ENCODE measurements at regions not wholly inside any gene's neighbourhood (a gene's known extent, or its start where the extent isn't known, plus 50 kb on each side); places are given as distances from the start of the nearest gene placed in this dataset.

DNA sequence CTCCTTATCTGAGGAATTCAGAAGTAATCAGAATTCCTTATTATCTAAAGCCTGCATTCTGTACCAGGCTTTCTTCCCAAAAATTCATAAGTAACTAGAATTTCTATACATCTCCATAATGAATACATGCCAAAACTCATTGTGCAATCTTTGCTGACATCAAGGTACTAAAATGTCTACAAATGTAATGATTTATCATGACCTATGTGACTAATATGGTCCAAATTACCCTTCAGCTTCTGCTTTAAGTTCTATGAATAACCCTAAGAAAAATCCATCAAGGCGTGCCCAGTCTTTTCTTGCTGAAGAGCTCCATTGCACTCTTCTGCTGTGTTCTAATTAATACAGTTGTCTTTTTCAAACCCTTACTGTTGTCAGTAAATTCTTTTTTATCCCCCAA is 58.5 kb upstream of the SLITRK1 start:
- no peaks in the 10 kb centered on the region for H3K36me3 ChIP-seq (ENCODE audit: insufficient read depth, low read length)
- H3K9me3 ChIP-seq (ENCODE audit: low read depth, low read length), result no peaks in the 10 kb centered on the region
- no peak for TF ChIP-seq FOXP2 (optimal IDR thresholded peaks at IDR 0.05; ENCODE audit: control extremely low read depth, extremely low read length, insufficient read depth)
- DNase-seq (ENCODE audit: low read depth, low spot score), result no peak
- no peak overlapping the region for H3K27ac ChIP-seq
- H3K4me3 ChIP-seq, result no peak overlapping the region
- H3K9ac ChIP-seq (ENCODE audit: insufficient read length), result no peak overlapping the region

- no peaks in the 10 kb centered on the region for H3K9me3 ChIP-seq (ENCODE audit: low read depth, low read length)
- H3K4me3 ChIP-seq, result no peak overlapping the region
- H3K36me3 ChIP-seq (ENCODE audit: insufficient read depth, low read length), result no peaks in the 10 kb centered on the region
- no peak for TF ChIP-seq FOXP2 (optimal IDR thresholded peaks at IDR 0.05; ENCODE audit: control extremely low read depth, extremely low read length, insufficient read depth)
- TF ChIP-seq EZH2 (IDR thresholded peaks at IDR 0.05), result no peak
- TF ChIP-seq POLR2AphosphoS5 (IDR thresholded peaks at IDR 0.05; ENCODE audit: borderline replicate concordance, low read depth, low read length), result no peak
- no peak for DNase-seq (ENCODE audit: low read depth, low spot score)
- no peak overlapping the region for H3K9ac ChIP-seq (ENCODE audit: insufficient read length)
- no peak overlapping the region for H3K27ac ChIP-seq
Measured at GRCh38 chr13:83937579-83937978, 55.3 kb upstream of the SLITRK1 start.

DNA sequence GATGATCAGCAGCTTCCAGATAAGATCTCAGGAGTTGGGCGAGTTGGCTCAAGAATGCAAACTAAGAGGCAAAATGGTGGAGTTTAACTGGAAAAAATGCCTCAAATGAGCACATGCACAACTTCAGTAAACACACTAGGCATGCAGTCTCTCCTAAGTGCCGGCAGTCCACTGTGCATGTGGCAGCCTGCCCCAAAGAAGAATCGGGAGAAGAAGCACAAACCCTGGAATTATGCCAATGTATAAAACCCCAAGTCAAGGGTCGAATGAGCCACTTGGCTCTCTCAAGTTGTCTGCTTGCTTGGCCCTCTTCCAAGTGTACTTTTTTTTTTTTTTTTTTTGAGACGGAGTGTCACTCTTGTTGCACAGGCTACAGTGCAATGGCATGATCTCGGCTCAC is 53.3 kb upstream of the SLITRK1 start:
- no peaks in the 10 kb centered on the region; the same call in 1 of the 2 replicates for H3K9me3 ChIP-seq (ENCODE audit: low read depth, low read length)
- TF ChIP-seq POLR2AphosphoS5 (IDR thresholded peaks at IDR 0.05; ENCODE audit: borderline replicate concordance, low read depth, low read length), result no peak
- no peak for TF ChIP-seq EZH2 (IDR thresholded peaks at IDR 0.05)
- TF ChIP-seq FOXP2 (optimal IDR thresholded peaks at IDR 0.05; ENCODE audit: control extremely low read depth, extremely low read length, insufficient read depth), result no peak
- no peak overlapping the region for H3K9ac ChIP-seq (ENCODE audit: insufficient read length)
- no peak for DNase-seq (ENCODE audit: low read depth, low spot score)
- no peak overlapping the region for H3K4me3 ChIP-seq
- H3K36me3 ChIP-seq (ENCODE audit: insufficient read depth, low read length), result no peaks in the 10 kb centered on the region
- H3K27ac ChIP-seq, result no peak overlapping the region
